ENCODE measurements at regions not wholly inside any gene's neighbourhood (a gene's known extent, or its start where the extent isn't known, plus 50 kb on each side); places are given as distances from the start of the nearest gene placed in this dataset.
"Not testable (repeated sequence)": the region's sequence is repeated elsewhere in the genome, so short reads cannot be mapped to it uniquely, and the experiment has no call there.

DNA sequence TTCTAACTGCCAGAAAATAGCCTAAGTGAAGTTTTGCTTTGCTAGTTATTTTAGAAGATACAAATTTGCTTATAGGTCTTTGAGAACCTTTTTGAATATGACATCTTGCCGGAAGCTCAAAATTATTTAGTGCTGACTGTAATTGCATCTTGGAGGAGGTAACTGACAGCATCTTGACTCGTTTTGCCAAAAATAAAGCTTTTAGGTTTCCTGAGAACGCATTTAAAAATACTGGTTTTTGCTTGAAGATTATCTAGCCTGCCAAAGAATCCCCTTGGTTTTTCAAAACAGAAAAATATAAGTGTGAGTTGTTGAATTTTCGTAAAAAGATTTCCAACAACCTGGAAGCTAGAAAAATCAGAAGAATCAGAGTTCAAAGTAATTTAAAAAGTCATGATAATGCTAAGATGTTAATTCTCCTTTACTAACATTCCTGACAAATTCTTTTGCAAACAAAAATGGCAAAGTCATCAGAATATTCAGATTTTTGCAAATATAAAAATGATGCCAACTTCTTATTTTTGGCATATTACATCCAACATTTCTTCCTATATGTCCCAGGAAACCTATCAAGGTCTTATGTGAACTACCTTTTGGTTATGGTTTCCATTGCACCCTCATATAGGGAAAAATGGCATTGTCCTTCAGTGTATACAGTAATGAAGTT lies 178.0 kb upstream of the SLC8A1 start:
- H3K27ac ChIP-seq: no peak overlapping the region
- no peak overlapping the region for H3K4me3 ChIP-seq
- H3K4me1 ChIP-seq: no peaks in the 10 kb centered on the region
- no peak for DNase-seq
- peaks cover 4% of the 10 kb centered on the region; the same call in 1 of the 2 replicates for H3K27me3 ChIP-seq
- H3K9me3 ChIP-seq (replicated peaks): no peaks in the 10 kb centered on the region
- no peaks in the 10 kb centered on the region for H3K36me3 ChIP-seq

DNA sequence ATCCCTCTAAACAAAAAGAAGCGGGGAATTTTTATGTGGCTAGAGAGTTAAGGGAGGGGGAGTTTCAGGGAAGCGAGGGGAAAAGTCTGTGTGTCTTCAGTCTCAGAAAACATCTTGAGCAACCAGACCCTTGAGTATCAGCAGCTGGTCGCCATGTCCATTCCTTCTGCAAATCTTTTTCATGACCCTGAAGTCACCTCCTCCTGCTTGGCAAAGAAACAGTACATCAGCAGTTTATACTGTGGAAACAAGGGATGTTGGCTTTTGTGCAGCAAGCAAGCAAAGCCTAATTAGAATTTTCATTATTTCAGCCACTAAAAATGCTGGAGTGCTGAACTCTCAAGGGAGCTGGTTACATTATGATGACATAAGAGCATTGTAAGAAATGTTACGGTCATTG lies 187.4 kb upstream of the SLC8A1 start:
- no peak for DNase-seq
- no peak overlapping the region for H3K27ac ChIP-seq
- no peaks in the 10 kb centered on the region for H3K36me3 ChIP-seq
- no peaks in the 10 kb centered on the region for H3K27me3 ChIP-seq
- no peaks in the 10 kb centered on the region for H3K9me3 ChIP-seq (replicated peaks)
- H3K4me1 ChIP-seq: no peaks in the 10 kb centered on the region
- H3K4me3 ChIP-seq: no peak overlapping the region

DNA sequence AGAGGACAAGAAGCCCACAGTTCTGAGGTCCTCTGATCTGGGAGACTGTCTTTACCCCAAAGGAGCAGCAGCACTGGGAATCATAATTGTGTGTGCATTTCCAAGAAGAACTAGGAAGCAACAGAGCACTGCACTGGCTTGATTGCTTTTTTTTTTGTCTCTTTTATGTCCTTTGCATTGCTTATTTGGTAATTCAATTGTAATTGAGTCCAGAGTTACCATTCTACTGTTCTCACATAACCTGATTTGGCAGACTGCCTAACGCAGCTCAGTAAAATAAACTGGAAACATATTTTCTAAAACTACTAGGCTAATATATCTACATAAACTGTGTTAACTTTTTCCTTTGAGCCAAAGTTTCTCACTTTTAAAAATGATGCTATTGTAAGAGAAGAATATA lies 190.3 kb upstream of the SLC8A1 start:
- H3K27me3 ChIP-seq: 0 out of 2 replicates have a peak, but pooled peaks cover 5% of the 10 kb centered on the region
- no peak overlapping the region for H3K4me3 ChIP-seq
- no peak overlapping the region for H3K27ac ChIP-seq
- H3K4me1 ChIP-seq: no peaks in the 10 kb centered on the region
- H3K9me3 ChIP-seq (replicated peaks): no peaks in the 10 kb centered on the region
- no peaks in the 10 kb centered on the region for H3K36me3 ChIP-seq
- DNase-seq: peak in 1 of 2 experiments; percentile 5

DNA sequence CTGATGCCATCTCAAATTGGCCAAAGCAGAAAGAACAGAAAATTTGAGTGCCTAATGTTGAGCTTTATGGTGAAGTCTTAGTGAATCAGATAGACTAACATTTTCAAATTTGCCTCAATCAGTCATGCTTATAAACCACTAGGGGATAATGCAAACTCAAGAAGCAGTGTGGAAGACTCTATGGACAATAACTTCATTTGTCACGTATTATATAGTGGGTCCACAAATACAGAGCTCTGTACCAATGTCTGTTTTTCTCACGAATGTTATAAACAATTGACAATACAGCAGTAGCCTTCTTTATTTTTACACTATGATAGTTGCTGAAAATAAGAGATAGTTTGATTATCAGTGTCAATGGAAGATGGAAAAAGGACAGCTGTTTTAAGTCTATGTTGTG lies 190.8 kb upstream of the SLC8A1 start:
- DNase-seq: peak in 1 of 2 experiments; percentile 9
- Histone ChIP-seq H3K27me3 (peaks cover 5% of the 10 kb centered on the region; the same call in 1 of the 2 replicates), H3K27ac (no peak overlapping the region), H3K36me3 (no peaks in the 10 kb centered on the region), H3K4me3 (no peak overlapping the region), H3K9me3 (replicated peaks) (no peaks in the 10 kb centered on the region), H3K4me1 (no peaks in the 10 kb centered on the region)

DNA sequence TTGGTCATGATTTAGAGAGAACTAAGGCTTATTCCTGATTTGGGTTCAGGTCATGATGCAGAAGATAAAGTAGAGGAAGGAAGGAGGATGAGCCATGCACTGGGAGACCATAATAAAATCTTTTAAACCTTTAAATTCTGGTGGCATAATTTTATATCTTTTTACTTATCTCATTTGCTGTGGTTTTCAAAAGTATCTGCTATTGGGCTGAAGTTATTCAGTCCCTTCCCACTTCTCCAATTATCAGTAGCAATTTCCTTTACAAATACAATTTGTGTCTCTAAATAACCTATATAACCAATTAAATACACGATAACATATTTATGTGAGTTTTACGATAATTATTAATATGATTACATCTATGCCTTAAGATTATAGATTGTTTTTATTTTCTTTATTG lies 194.8 kb upstream of the SLC8A1 start:
- Histone ChIP-seq H3K27ac (no peak overlapping the region), H3K4me3 (no peak overlapping the region), H3K9me3 (replicated peaks) (no peaks in the 10 kb centered on the region), H3K4me1 (no peaks in the 10 kb centered on the region), H3K36me3 (no peaks in the 10 kb centered on the region), H3K27me3 (peaks cover 14% of the 10 kb centered on the region)
- no peak for DNase-seq

DNA sequence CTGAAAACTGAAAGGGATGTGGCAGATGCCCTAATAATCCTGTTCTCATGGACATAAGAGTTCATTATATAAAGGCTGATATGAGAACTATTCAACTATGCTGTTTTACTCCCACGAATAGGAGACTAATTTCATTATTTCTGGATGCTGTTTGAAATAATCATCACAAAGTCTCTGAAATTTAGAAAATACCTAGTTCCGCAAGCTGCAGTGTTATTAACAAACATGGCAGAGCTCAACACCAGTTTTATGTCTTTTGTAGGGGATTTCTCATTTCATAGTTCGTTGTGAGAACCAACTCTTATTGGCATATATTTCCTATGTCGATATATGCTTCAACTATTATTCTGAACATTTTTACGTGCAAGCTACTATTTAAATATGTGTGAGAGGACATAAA lies 200.3 kb upstream of the SLC8A1 start:
- no peak overlapping the region for H3K4me3 ChIP-seq

DNA sequence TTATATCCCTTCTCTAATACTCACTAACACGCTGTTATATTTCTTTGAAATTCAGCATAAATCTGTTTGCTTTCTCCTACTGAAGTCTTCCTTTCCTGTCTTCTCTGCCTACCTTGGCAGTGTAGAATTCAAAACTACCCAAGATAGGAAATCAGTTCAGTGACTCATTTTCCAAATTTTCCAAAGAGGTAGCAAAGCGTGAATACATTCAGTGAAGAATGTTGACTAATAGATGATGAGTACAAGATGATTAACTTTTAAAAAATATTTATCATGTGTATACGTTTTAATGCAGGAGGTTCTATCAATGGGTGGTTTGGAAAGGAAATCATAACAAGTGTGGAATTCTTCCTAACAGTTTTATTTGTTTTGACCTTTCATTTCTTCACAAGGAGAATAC lies 201.9 kb upstream of the SLC8A1 start:
- no peak overlapping the region for H3K4me3 ChIP-seq
- no peaks in the 10 kb centered on the region for H3K9me3 ChIP-seq (replicated peaks)
- H3K36me3 ChIP-seq: no peaks in the 10 kb centered on the region
- H3K27me3 ChIP-seq: peaks cover 10% of the 10 kb centered on the region; the same call in 1 of the 2 replicates
- no peaks in the 10 kb centered on the region for H3K4me1 ChIP-seq
- DNase-seq: no peak
- H3K27ac ChIP-seq: no peak overlapping the region

More for the DNA sequence above, 200.3 kb upstream of the SLC8A1 start:
- H3K36me3 ChIP-seq: no peaks in the 10 kb centered on the region
- H3K27ac ChIP-seq: no peak overlapping the region
- peaks cover 14% of the 10 kb centered on the region for H3K27me3 ChIP-seq
- no peaks in the 10 kb centered on the region for H3K4me1 ChIP-seq
- no peak for DNase-seq
- no peaks in the 10 kb centered on the region for H3K9me3 ChIP-seq (replicated peaks)

DNA sequence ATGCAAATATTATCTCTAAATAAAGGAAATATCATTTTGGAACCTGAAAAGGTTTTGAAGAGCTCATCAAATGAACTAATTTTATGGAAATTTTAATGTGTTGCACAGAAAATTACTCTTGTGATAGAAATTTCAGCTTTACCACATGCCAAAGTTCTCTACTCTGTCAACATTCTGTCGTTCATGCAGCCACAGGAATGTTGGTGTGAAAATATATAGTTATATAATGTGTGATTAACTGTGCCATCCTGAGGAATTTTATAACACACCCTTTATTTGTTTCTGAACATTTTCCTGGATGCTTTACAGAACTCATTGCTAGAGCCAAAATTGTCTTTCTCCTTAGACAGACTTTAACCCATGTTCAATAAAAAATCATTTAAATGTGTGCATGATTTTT lies 202.5 kb upstream of the SLC8A1 start:
- Histone ChIP-seq H3K4me3 (no peak overlapping the region), H3K36me3 (no peaks in the 10 kb centered on the region), H3K4me1 (no peaks in the 10 kb centered on the region), H3K9me3 (replicated peaks) (no peaks in the 10 kb centered on the region), H3K27me3 (peaks cover 8% of the 10 kb centered on the region; the same call in 1 of the 2 replicates), H3K27ac (no peak overlapping the region)
- no peak for DNase-seq

DNA sequence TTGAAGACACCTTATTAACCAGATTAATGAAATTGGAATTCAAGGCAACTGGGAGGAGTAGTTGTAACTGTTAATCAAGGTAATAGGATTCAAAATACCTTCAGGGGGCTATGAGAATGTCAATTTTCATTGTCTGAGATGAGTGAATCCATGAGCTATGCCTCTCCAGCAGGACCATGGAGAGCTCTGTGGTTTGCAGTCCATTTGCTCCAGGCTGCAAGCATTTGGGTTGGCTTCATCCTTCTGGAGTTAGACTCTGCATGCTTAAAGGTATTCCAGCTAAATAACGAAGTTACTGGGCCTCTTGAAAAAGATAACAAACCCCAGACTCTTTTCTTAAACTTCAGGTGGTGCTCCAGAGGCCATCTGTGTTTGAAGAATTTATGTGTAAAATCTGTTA lies 207.1 kb upstream of the SLC8A1 start:
- peak; percentile 14 to 54 for DNase-seq
- Histone ChIP-seq H3K36me3 (no peaks in the 10 kb centered on the region), H3K9me3 (replicated peaks) (no peaks in the 10 kb centered on the region), H3K4me1 (no peaks in the 10 kb centered on the region; the same call in 1 of the 2 replicates), H3K4me3 (no peak overlapping the region), H3K27me3 (no peaks in the 10 kb centered on the region), H3K27ac (no peak overlapping the region)

DNA sequence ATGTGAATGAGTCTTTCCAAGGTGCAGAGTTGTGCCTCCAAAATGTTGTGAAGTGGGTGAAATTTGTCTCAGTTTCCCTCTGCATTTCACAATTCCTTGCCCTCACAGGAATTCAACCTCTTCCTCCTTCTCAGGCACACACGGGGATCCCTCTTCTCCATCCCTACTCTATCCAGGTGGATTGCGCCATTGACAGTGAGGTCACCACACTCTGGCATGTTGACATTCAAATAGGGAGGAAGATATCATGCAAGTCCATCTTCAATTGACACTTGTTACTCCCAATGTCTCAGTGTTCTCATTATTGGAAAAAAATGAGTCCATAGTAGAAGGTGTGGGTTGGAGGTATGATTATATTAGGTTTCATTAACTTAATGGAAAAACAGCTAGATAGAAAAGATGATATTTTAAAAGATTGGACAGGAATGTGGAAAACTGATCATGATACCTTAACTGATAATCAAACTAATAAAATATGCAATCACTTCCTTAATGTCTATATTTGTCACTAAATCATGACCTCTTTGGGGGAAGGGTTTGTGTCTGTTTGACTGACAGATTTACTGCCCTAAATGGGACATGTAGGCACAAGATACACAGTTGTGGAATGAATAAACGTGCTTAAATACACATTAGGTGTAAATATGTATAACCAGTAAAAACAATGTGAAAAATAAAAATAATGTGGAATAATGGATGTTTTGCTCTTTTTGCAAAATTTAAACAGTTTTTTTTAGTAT lies 213.8 kb upstream of the SLC8A1 start:
- Histone ChIP-seq H3K4me1 (no peaks in the 10 kb centered on the region; the same call in 1 of the 2 replicates), H3K27me3 (no peaks in the 10 kb centered on the region), H3K4me3 (no peak overlapping the region), H3K27ac (no peak overlapping the region), H3K9me3 (replicated peaks) (no peaks in the 10 kb centered on the region), H3K36me3 (no peaks in the 10 kb centered on the region)
- DNase-seq: no peak

DNA sequence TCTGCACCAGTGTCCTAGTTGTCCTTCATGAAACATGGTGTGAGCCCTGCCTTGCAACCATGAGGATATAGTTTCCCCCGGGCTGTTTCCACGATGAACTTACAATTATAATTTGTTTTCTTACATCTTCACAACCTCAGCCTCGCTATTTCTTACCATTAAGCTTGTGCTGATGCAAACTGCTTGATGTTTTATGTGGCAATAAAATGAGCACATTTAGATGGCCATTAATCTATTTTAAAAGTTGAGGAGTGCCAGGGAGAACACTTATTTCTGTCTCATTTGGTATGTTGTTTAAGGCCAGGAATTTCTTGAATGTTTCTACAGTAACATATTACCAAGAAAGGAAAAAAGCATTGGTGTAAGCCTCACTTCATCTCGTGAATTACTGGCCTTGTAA lies 214.5 kb upstream of the SLC8A1 start:
- no peaks in the 10 kb centered on the region; the same call in 1 of the 2 replicates for H3K4me1 ChIP-seq
- no peaks in the 10 kb centered on the region for H3K9me3 ChIP-seq (replicated peaks)
- no peak for DNase-seq
- no peaks in the 10 kb centered on the region for H3K27me3 ChIP-seq
- no peaks in the 10 kb centered on the region for H3K36me3 ChIP-seq
- H3K27ac ChIP-seq: no peak overlapping the region
- no peak overlapping the region for H3K4me3 ChIP-seq

DNA sequence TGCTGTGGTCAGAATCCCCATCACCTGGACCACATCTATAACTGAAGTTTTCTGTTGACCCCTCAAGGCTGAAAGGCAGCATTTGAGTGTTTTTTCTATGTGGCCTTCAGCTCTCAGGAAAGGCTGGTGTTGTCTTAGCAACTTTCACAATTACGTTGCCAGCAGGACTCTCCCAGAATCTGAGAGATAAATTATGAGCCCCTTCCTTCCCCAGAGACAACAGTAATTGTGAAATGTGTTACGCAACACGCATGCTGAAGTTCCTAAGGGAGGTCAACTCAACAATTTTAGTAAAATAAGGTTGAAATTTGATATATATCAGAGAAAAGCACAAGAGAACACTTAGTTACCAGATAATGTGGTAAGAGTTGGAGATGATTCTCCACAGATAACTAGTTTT lies 216.5 kb upstream of the SLC8A1 start:
- Histone ChIP-seq H3K27me3 (no peaks in the 10 kb centered on the region), H3K4me1 (no peaks in the 10 kb centered on the region), H3K9me3 (replicated peaks) (no peaks in the 10 kb centered on the region), H3K4me3 (no peak overlapping the region), H3K36me3 (no peaks in the 10 kb centered on the region), H3K27ac (no peak overlapping the region)
- no peak for DNase-seq

DNA sequence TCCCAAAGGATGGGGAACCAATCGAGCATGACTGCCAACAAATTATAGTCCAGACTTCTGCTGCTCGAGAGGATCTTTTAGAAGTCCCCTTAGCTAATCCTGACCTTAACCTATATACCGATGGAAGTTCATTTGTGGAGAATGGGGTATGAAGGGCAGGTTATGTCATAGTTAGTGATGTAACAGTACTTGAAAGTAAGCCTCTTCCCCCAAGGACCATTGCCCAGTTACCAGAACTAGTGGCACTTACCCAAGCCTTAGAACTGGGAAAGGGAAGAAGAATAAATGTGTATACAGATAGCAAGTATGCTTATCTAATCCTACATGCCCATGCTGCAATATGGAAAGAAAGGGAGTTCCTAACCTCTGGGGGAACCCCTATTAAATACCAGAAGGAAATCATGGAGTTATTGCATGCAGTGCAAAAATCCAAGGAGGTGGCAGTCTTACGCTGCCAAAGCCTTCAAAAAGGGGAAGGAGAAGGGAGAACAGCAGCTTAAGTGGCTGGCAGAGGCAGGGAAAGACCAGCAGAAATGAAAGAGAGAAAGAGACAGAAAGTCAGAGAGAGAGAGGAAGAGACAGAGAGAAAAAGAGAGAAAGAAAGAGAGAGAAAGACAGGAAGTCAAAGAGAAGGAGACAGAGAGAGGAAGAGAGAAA lies 224.4 kb upstream of the SLC8A1 start:
- not testable (repeated sequence) for H3K27ac ChIP-seq; DNase-seq; H3K36me3 ChIP-seq; H3K4me1 ChIP-seq; H3K27me3 ChIP-seq; H3K9me3 ChIP-seq (replicated peaks); H3K4me3 ChIP-seq

DNA sequence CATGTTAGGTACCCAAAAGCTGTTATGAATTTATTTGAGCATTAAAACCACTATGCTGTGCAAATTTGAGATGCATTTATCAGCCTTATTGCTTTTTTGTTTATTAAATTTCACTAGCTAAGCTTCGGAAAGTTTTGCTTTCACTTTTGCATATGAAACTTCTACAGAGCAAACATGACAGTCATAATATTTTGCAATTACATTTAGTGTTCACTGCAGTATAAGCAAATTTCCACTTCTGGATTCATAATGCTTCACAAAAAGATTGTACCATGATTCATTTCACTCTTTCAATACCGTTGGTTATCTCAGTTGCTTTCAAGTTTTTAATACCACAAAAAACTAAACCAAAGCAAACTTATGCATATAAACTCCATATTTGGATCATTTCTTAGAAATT lies 228.7 kb upstream of the SLC8A1 start:
- H3K36me3 ChIP-seq: no peaks in the 10 kb centered on the region
- no peaks in the 10 kb centered on the region for H3K4me1 ChIP-seq
- H3K27ac ChIP-seq: no peak overlapping the region
- no peaks in the 10 kb centered on the region for H3K27me3 ChIP-seq
- H3K9me3 ChIP-seq (replicated peaks): no peaks in the 10 kb centered on the region
- H3K4me3 ChIP-seq: no peak overlapping the region
- no peak for DNase-seq

DNA sequence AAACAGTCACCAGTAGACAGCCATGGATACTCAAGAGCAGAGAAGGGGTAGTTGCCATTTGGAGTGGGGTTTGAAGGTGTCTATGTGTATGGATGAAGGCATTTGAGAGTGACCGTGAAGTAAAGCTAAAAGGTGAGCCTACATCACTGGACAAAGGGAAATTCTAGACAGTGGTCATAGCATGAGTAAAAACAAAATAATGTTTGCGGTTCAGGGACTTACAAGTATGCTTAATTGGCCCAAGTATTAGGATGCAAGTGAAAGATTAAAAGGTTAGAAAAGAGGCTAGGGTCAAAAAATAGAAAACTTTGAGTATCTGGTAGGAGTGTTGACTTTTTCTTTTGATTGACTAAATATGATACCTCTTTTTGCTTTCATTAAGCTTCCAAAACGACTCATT lies 238.1 kb upstream of the SLC8A1 start:
- Histone ChIP-seq H3K4me3 (no peak overlapping the region), H3K9me3 (replicated peaks) (no peaks in the 10 kb centered on the region), H3K4me1 (no peaks in the 10 kb centered on the region), H3K36me3 (no peaks in the 10 kb centered on the region), H3K27me3 (peaks cover 5% of the 10 kb centered on the region; the same call in 1 of the 2 replicates), H3K27ac (no peak overlapping the region)
- DNase-seq: no peak
